Small intestine (tissue), 7 donors: ENCODE measurements at regions not wholly inside any gene's neighbourhood (a gene's known extent, or its start where the extent isn't known, plus 50 kb on each side); places are given as distances from the start of the nearest gene placed in this dataset.
A peak's percentile ranks its signal among the peaks of the same experiment; 100 is the strongest.

Source experiments
- DNase-seq, 2 donors: peaks; one replicate each; pipeline versions ENCODE4 v3.0.0 to v3.0.0-alpha.2; 2013
- FAIRE-seq: peaks from 2 replicates; lab custom pipeline; 2012; peaks lifted over from hg19 to GRCh38; lab: Jason Lieb, UNC
- H3K27ac ChIP-seq, 3 donors: one replicate each; pipeline ENCODE4 v1.5.1; 2013; ENCODE audit warnings: low read length in 2 of 3, mild to moderate bottlenecking in 2 of 3, control low read depth in 1 of 3, inconsistent platforms in 1 of 3, low read depth in 1 of 3, moderate library complexity in 1 of 3
- H3K27me3 ChIP-seq, 3 donors: one replicate each; pipeline ENCODE4 v1.6.1; 2013; ENCODE audit warnings: low read length in 3 of 3, inconsistent platforms in 1 of 3; ENCODE audit not compliant: control insufficient read depth in 3 of 3, insufficient read depth in 3 of 3
- H3K36me3 ChIP-seq, 3 donors: one replicate each; pipeline ENCODE4 v1.6.1; 2013; ENCODE audit warnings: low read length in 3 of 3, inconsistent platforms in 1 of 3, low read depth in 1 of 3, mild to moderate bottlenecking in 1 of 3, moderate library complexity in 1 of 3; ENCODE audit not compliant: control insufficient read depth in 3 of 3, insufficient read depth in 2 of 3
- H3K4me1 ChIP-seq, 3 donors: one replicate each; pipeline ENCODE4 v1.6.1; 2013; ENCODE audit warnings: low read length in 2 of 3, inconsistent platforms in 1 of 3, low read depth in 1 of 3, mild to moderate bottlenecking in 1 of 3, moderate library complexity in 1 of 3; ENCODE audit not compliant: control insufficient read depth in 3 of 3, insufficient read depth in 2 of 3
- H3K4me3 ChIP-seq, 3 donors: one replicate each; pipeline ENCODE4 v1.5.1; 2013; ENCODE audit warnings: low read length in 3 of 3, control low read depth in 1 of 3, inconsistent platforms in 1 of 3, low read depth in 1 of 3, mild to moderate bottlenecking in 1 of 3, moderate library complexity in 1 of 3
- H3K9me3 ChIP-seq, 2 donors: one replicate each; pipeline ENCODE4 v1.6.1; 2013; ENCODE audit warnings: low read depth in 1 of 2, low read length in 1 of 2; ENCODE audit not compliant: control insufficient read depth in 2 of 2, insufficient read depth in 1 of 2
- WGBS, 3 donors: extraction: QIAGEN DNeasy Blood & Tissue Kit; methylation state at CpG; one replicate each; pipeline ENCODE4 v1.1.7; 2013; 5-methylcytosine and 5-hydroxymethylcytosine counted together
- donor health status: healthy with polysubstance abuse.
- donor health status: control.
- donor health status: control.
- donor health status: Bipolar disorder and iron deficiency.
- donor health status: healthy.

DNA sequence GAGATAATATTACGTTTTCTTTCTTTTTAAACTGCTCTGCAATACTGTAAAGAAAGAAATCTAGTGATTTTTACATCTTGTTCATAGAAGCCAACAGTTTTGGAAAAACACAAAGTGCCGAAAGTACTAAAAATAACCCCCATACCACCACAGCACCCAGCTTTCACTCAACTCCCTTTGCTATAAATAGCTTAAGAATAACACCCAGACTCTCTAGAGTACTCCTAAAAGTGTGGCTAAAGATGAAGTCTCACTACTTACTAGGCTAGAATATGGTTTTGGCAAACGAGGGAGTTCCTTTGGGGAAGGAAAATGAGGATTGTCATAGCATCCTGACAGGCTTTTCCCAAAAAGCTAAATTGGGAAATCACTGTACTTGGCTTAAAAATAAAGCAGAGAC, 151.8 kb upstream of the ANK3 start:
- 59 to 81% (median 65%) methylated on average over 3 of the region's 3 CpGs for WGBS, 3 donors
- H3K4me3 ChIP-seq: no peak overlapping the region
- FAIRE-seq (no peak), DNase-seq (no peak)
- H3K36me3 ChIP-seq: no peaks in the 10 kb centered on the region
- no peak overlapping the region for H3K27ac ChIP-seq
- H3K9me3 ChIP-seq: no peaks in the 10 kb centered on the region
- H3K4me1 ChIP-seq: no peaks in the 10 kb centered on the region
- H3K27me3 ChIP-seq: no peaks in the 10 kb centered on the region

GRCh38 chr10:60537697-60538096, 148.0 kb upstream of the ANK3 start:
- FAIRE-seq: peak; percentile 41

DNA sequence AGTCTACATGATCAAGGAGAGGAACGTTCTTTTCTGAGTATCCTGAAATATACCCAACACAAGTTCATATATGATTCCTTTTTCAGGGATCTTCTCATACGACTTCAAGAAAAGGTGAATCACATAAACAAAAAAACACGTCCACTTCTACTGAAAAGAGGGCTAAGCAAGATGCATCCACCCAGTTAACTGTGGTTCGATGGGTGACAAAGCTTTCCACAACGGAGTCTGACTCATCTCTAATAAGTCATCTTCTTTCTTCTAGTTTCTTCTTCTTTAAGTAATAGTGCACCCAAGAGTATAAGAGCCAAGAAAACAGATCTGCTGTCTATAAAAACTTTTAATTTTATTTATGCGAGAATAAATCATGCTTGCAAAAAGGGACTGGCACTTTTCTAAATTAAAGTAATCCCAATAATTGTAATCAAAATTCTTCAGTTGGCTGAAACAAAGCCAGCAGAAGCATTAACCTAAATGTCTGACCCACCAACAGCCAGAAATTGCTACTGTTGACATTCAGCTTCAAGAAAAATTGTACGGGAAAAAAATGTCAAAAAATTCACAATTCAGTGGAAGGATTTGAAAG, 146.9 kb upstream of the ANK3 start:
- 69 to 85% (median 78%) methylated on average over 7 of the region's 7 CpGs for WGBS, 3 donors
- FAIRE-seq: no peak

More at GRCh38 chr10:60537697-60538096, 148.0 kb upstream of the ANK3 start:
- DNase-seq: no peak
- Histone ChIP-seq H3K27me3 (no peaks in the 10 kb centered on the region), H3K4me1 (peaks cover 0 to 6% (median 0%) of the 10 kb centered on the region in 3 donors), H3K9me3 (no peaks in the 10 kb centered on the region), H3K4me3 (no peak overlapping the region), H3K27ac (no peak overlapping the region), H3K36me3 (no peaks in the 10 kb centered on the region)
- 70 to 86% (median 73%) methylated on average over 1 of the region's 1 CpG for WGBS, 3 donors

GRCh38 chr10:60535427-60535826, 145.8 kb upstream of the ANK3 start:
- WGBS, 3 donors: 65 to 84% (median 73%) methylated on average over 1 of the region's 1 CpG
- H3K27me3 ChIP-seq: no peaks in the 10 kb centered on the region

More for the DNA sequence above, 146.9 kb upstream of the ANK3 start:
- Histone ChIP-seq H3K27me3 (no peaks in the 10 kb centered on the region), H3K9me3 (no peaks in the 10 kb centered on the region), H3K4me3 (no peak overlapping the region), H3K36me3 (no peaks in the 10 kb centered on the region), H3K27ac (no peak overlapping the region), H3K4me1 (peaks cover 0 to 6% (median 0%) of the 10 kb centered on the region in 3 donors)
- DNase-seq: no peak

GRCh38 chr10:60534761-60535389, 145.2 kb upstream of the ANK3 start:
- Histone ChIP-seq H3K9me3 (no peaks in the 10 kb centered on the region), H3K27ac (no peak overlapping the region), H3K36me3 (no peaks in the 10 kb centered on the region), H3K4me3 (no peak overlapping the region), H3K4me1 (peaks cover 0 to 6% (median 0%) of the 10 kb centered on the region in 3 donors), H3K27me3 (no peaks in the 10 kb centered on the region)
- no peak for FAIRE-seq
- no peak for DNase-seq
- 81 to 92% (median 82%) methylated on average over 4 of the region's 4 CpGs for WGBS, 3 donors

More at GRCh38 chr10:60535427-60535826, 145.8 kb upstream of the ANK3 start:
- Histone ChIP-seq H3K4me1 (peaks cover 0 to 6% (median 0%) of the 10 kb centered on the region in 3 donors), H3K4me3 (no peak overlapping the region), H3K27ac (no peak overlapping the region), H3K9me3 (no peaks in the 10 kb centered on the region), H3K36me3 (no peaks in the 10 kb centered on the region)
- FAIRE-seq (no peak), DNase-seq (no peak)

DNA sequence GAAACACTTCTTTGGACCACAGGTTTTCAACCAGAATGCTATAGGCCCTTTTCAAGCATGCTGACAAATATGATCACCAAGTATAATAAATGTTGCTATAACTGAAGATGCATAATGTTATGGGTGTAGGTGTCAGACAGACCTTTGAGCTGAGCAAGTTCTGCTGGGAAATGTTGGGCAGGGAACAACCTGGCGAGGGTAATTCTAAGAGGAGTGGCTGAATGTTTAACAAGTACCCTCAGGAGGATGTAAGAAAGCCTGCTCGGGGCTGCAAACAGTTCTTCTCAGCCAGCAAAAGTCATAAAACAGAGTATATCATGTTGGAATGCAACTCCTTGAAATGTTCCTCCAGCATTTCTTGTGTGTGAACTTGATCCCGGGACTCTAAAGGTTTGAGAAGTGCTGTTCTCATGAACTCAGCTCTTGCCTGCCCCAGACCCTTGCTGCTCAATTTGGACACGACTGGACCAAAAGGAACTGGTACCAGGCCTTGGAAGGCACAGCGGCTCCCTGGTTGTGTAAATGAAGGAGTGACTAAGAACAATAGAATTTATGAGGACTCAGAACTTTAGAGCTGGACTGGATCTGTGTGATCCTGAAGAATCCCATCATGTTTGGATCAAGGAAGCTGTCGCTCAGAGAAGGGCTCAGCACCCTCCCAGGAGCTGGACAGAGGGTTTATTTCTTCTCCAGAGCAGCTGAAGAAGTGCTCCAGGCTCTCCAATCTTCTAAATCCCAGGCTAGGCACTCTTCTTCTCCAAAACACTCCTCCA, 143.2 kb upstream of the ANK3 start:
- no peak for FAIRE-seq
- H3K9me3 ChIP-seq: no peaks in the 10 kb centered on the region
- H3K36me3 ChIP-seq: no peaks in the 10 kb centered on the region
- no peaks in the 10 kb centered on the region for H3K27me3 ChIP-seq
- peaks cover 0 to 6% (median 0%) of the 10 kb centered on the region in 3 donors for H3K4me1 ChIP-seq
- WGBS, 3 donors: 46 to 72% (median 53%) methylated on average over 6 of the region's 6 CpGs
- peak overlapping the region in 1 of 3 donors; percentile 13 for H3K27ac ChIP-seq
- DNase-seq: peak; percentile 49 to 51
- no peak overlapping the region for H3K4me3 ChIP-seq

- FAIRE-seq: no peak
- Histone ChIP-seq H3K4me3 (no peak overlapping the region), H3K36me3 (no peaks in the 10 kb centered on the region), H3K4me1 (peaks cover 0 to 6% (median 0%) of the 10 kb centered on the region in 3 donors), H3K27me3 (no peaks in the 10 kb centered on the region), H3K27ac (no peak overlapping the region), H3K9me3 (no peaks in the 10 kb centered on the region)
- no peak for DNase-seq
- WGBS, 3 donors: 87 to 96% (median 91%) methylated on average over 2 of the region's 2 CpGs
Measured at GRCh38 chr10:60531006-60531405, 141.3 kb upstream of the ANK3 start.

- Histone ChIP-seq H3K27ac (no peak overlapping the region), H3K27me3 (no peaks in the 10 kb centered on the region), H3K4me1 (no peaks in the 10 kb centered on the region), H3K9me3 (no peaks in the 10 kb centered on the region), H3K4me3 (no peak overlapping the region), H3K36me3 (no peaks in the 10 kb centered on the region)
- DNase-seq (no peak), FAIRE-seq (no peak)
- 93% methylated on average over 2 of the region's 2 CpGs for WGBS, 3 donors
Measured at GRCh38 chr10:60527676-60528075, 138.0 kb upstream of the ANK3 start.
